ENCODE measurements at regions not wholly inside any gene's neighbourhood (a gene's known extent, or its start where the extent isn't known, plus 50 kb on each side); places are given as distances from the start of the nearest gene placed in this dataset.

GRCh38 chr6:137941995-137942394 is 74.9 kb downstream of the TNFAIP3 start:
- ATAC-seq = no peak
- no peak for DNase-seq (ENCODE audit: low spot score)
- no peaks in the 10 kb centered on the region for H3K36me3 ChIP-seq (replicated peaks in 1 of 2; ENCODE audit: control insufficient read depth in 1 of 2, insufficient read depth in 2 of 2, low read length in 2 of 2)
- POLR2A ChIA-PET = no interaction called here
- BruUV-seq (replicated peaks) = no TSS peak
- H3K9ac ChIP-seq (ENCODE audit: insufficient read depth, low read depth, low read length) = no peak overlapping the region
- H3K9me3 ChIP-seq (ENCODE audit: low read length) = peaks cover under 1% of the 10 kb centered on the region; the same call in 1 of the 2 replicates
- H3K79me2 ChIP-seq (ENCODE audit: insufficient read depth, low read length) = no peaks in the 10 kb centered on the region
- no peak overlapping the region for H3K4me2 ChIP-seq (ENCODE audit: low read depth, low read length)
- TF ChIP-seq ZNF510 (CRISPR knock-in tag; IDR thresholded peaks at IDR 0.05; ENCODE audit: low read depth) (no peak), ZNF577 (CRISPR knock-in tag; IDR thresholded peaks at IDR 0.05; ENCODE audit: borderline replicate concordance, low read depth) (no peak), HOXA7 (CRISPR knock-in tag; IDR thresholded peaks at IDR 0.05) (no peak), ZNF598 (CRISPR knock-in tag; IDR thresholded peaks at IDR 0.05; ENCODE audit: borderline replicate concordance) (no peak), SOX5 (CRISPR knock-in tag; IDR thresholded peaks at IDR 0.05; ENCODE audit: borderline replicate concordance) (no peak), NFKBIZ (CRISPR knock-in tag; IDR thresholded peaks at IDR 0.05) (no peak), RBM22 (optimal IDR thresholded peaks at IDR 0.05; ENCODE audit: low read length) (no peak), TRIM22 (IDR thresholded peaks at IDR 0.05) (no peak), ZNF768 (CRISPR knock-in tag; IDR thresholded peaks at IDR 0.05) (no peak), JARID2 (CRISPR knock-in tag; IDR thresholded peaks at IDR 0.05; ENCODE audit: insufficient replicate concordance) (no peak), RXRB (CRISPR knock-in tag; IDR thresholded peaks at IDR 0.05; ENCODE audit: borderline replicate concordance) (no peak), MEIS2 (CRISPR knock-in tag; IDR thresholded peaks at IDR 0.05) (no peak), KLF16 (CRISPR knock-in tag; IDR thresholded peaks at IDR 0.05) (no peak), NR1H2 (CRISPR knock-in tag; IDR thresholded peaks at IDR 0.05; ENCODE audit: borderline replicate concordance, low read depth) (no peak), ZNF225 (CRISPR knock-in tag; IDR thresholded peaks at IDR 0.05) (no peak), STAT6 (CRISPR knock-in tag; IDR thresholded peaks at IDR 0.05; ENCODE audit: borderline replicate concordance) (no peak), POGZ (CRISPR knock-in tag; IDR thresholded peaks at IDR 0.05) (no peak)
- WGBS (ENCODE audit: low lambda C conversion rate) = 18% methylated on average over 2 of the region's 2 CpGs
- FAIRE-seq = no peak
- no peak overlapping the region for H3K27ac ChIP-seq (ENCODE audit: extremely low read length, insufficient read depth, low read length)
- peaks cover 0 to 4% of the 10 kb centered on the region in 2 experiments; a peak in 1 of 5 replicates for H3K27me3 ChIP-seq (ENCODE audit: control insufficient read depth in 1 of 2, insufficient read depth in 2 of 2, low read length in 2 of 2)
- H3K4me1 ChIP-seq (ENCODE audit: insufficient read depth, low read length) = peaks cover 8% of the 10 kb centered on the region
- no peak overlapping the region for H2AFZ ChIP-seq (ENCODE audit: low read length)
- intact Hi-C loops (cut with micrococcal nuclease; ENCODE audit: unreplicated experiment) = loop anchor here (10.0 kb wide), 1 partner anchor 137 kb away; no protein-coding TSS in a partner anchor
- in situ Hi-C loops (cut with HindIII; ENCODE audit: extremely low pct_ligation_motif_present, low pct_unique_long_range_greater_than_20kb) = loop anchor here (5.0 kb wide), 2 partner anchors 75 to 235 kb away; partner anchors contain the start of gene TNFAIP3
- no peaks in the 10 kb centered on the region for H4K20me1 ChIP-seq (ENCODE audit: insufficient read depth, low read length)
- H3K4me3 ChIP-seq (replicated peaks in 1 of 3; ENCODE audit: insufficient read depth in 1 of 3, low read depth in 2 of 3, low read length in 3 of 3) = no peak overlapping the region
- CTCF ChIA-PET (ENCODE audit: low intra/inter-chr PET ratio, low total read pairs) = interaction anchor here (3.8 kb wide), 1 partner anchor 235 kb away, joined by 29 read pairs; no protein-coding TSS in a partner anchor
